ENCODE measurements at regions not wholly inside any gene's neighbourhood (a gene's known extent, or its start where the extent isn't known, plus 50 kb on each side); places are given as distances from the start of the nearest gene placed in this dataset.

GRCh38 chr2:12603781-12604295 lies 112.9 kb upstream of the TRIB2 start:
- Histone ChIP-seq H3K27ac (ENCODE audit: low read depth, low read length, poor library complexity, severe bottlenecking) (no peak overlapping the region), H3K9me2 (ENCODE audit: insufficient read depth, low read length) (no peaks in the 10 kb centered on the region), H3K4me2 (ENCODE audit: low read length) (no peak overlapping the region), H3K4me1 (ENCODE audit: insufficient read depth, low read length, poor library complexity, severe bottlenecking) (no peaks in the 10 kb centered on the region), H4K20me1 (ENCODE audit: insufficient read depth, low read length) (no peaks in the 10 kb centered on the region), H3K79me2 (ENCODE audit: insufficient read depth, low read depth, low read length) (no peaks in the 10 kb centered on the region), H3K4me3 (ENCODE audit: low read depth, low read length, poor library complexity, severe bottlenecking) (no peak overlapping the region), H3K36me3 (ENCODE audit: insufficient read depth, low read length) (no peaks in the 10 kb centered on the region), H3K9me3 (ENCODE audit: low read length) (no peaks in the 10 kb centered on the region), H2AFZ (ENCODE audit: low read length) (no peak overlapping the region)
- no TSS peak for BruUV-seq (replicated peaks)
- intact Hi-C loops (cut with micrococcal nuclease; ENCODE audit: unreplicated experiment): no loop called here
- ChIA-PET POLR2A (interaction anchor here (0.6 to 4.8 kb wide), 4 partner anchors 9 to 253 kb away, joined by 3 to 33 read pairs (median 4); no protein-coding TSS in a partner anchor), CTCF (ENCODE audit: unreplicated experiment) (no interaction called here)
- no peak for TF ChIP-seq EZH2phosphoT487 (IDR thresholded peaks at IDR 0.05; ENCODE audit: borderline replicate concordance, low read depth, low read length)
- TF ChIP-seq, protein P1, sequence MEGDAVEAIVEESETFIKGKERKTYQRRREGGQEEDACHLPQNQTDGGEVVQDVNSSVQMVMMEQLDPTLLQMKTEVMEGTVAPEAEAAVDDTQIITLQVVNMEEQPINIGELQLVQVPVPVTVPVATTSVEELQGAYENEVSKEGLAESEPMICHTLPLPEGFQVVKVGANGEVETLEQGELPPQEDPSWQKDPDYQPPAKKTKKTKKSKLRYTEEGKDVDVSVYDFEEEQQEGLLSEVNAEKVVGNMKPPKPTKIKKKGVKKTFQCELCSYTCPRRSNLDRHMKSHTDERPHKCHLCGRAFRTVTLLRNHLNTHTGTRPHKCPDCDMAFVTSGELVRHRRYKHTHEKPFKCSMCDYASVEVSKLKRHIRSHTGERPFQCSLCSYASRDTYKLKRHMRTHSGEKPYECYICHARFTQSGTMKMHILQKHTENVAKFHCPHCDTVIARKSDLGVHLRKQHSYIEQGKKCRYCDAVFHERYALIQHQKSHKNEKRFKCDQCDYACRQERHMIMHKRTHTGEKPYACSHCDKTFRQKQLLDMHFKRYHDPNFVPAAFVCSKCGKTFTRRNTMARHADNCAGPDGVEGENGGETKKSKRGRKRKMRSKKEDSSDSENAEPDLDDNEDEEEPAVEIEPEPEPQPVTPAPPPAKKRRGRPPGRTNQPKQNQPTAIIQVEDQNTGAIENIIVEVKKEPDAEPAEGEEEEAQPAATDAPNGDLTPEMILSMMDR (conservative IDR thresholded peaks at IDR 0.05; ENCODE audit: low read length): no peak
- DNase-seq (ENCODE audit: low spot score): no peak

DNA sequence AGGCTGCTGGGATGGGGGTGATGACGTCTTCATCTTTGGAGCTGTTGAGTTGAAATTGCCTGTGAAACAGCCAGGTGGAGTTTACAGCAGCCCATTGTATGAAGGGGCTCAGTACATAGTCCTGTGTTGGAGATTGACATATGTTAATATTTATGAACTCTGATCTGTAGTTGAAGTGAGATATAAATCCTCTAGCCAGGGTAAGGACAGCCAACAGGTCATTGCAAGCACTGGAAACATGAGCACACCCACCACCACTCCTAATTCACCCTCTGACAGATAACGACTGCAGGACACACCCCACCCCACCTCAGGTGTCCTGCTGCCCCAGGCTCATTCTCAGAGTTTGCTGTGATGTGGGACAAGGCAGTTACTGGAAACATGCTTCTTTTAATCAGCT lies 112.4 kb upstream of the TRIB2 start:
- Histone ChIP-seq H3K4me2 (ENCODE audit: low read length) (no peak overlapping the region), H3K9me2 (ENCODE audit: insufficient read depth, low read length) (no peaks in the 10 kb centered on the region), H3K4me1 (ENCODE audit: insufficient read depth, low read length, poor library complexity, severe bottlenecking) (no peaks in the 10 kb centered on the region), H3K79me2 (ENCODE audit: insufficient read depth, low read depth, low read length) (no peaks in the 10 kb centered on the region), H3K4me3 (ENCODE audit: low read depth, low read length, poor library complexity, severe bottlenecking) (no peak overlapping the region), H4K20me1 (ENCODE audit: insufficient read depth, low read length) (no peaks in the 10 kb centered on the region), H3K36me3 (ENCODE audit: insufficient read depth, low read length) (no peaks in the 10 kb centered on the region), H2AFZ (ENCODE audit: low read length) (no peak overlapping the region), H3K9me3 (ENCODE audit: low read length) (no peaks in the 10 kb centered on the region), H3K27ac (ENCODE audit: low read depth, low read length, poor library complexity, severe bottlenecking) (no peak overlapping the region)
- intact Hi-C loops (cut with micrococcal nuclease; ENCODE audit: unreplicated experiment): no loop called here
- ChIA-PET POLR2A (no interaction called here), CTCF (ENCODE audit: unreplicated experiment) (no interaction called here)
- BruUV-seq (replicated peaks): no TSS peak
- DNase-seq (ENCODE audit: low spot score): no peak
- TF ChIP-seq, protein P1 (conservative IDR thresholded peaks at IDR 0.05; ENCODE audit: low read length): no peak
- TF ChIP-seq EZH2phosphoT487 (IDR thresholded peaks at IDR 0.05; ENCODE audit: borderline replicate concordance, low read depth, low read length): no peak

- no peak overlapping the region for H2AFZ ChIP-seq (ENCODE audit: low read length)
Observed at GRCh38 chr2:12605366-12605765, 111.4 kb upstream of the TRIB2 start.

More at GRCh38 chr2:12605366-12605765, 111.4 kb upstream of the TRIB2 start:
- TF ChIP-seq EZH2phosphoT487 (IDR thresholded peaks at IDR 0.05; ENCODE audit: borderline replicate concordance, low read depth, low read length): no peak
- TF ChIP-seq, protein P1 (conservative IDR thresholded peaks at IDR 0.05; ENCODE audit: low read length): no peak
- no peak overlapping the region for H3K27ac ChIP-seq (ENCODE audit: low read depth, low read length, poor library complexity, severe bottlenecking)
- no peaks in the 10 kb centered on the region for H4K20me1 ChIP-seq (ENCODE audit: insufficient read depth, low read length)
- H3K36me3 ChIP-seq (ENCODE audit: insufficient read depth, low read length): no peaks in the 10 kb centered on the region
- intact Hi-C loops (cut with micrococcal nuclease; ENCODE audit: unreplicated experiment): no loop called here
- no peaks in the 10 kb centered on the region for H3K9me2 ChIP-seq (ENCODE audit: insufficient read depth, low read length)
- no peak for DNase-seq (ENCODE audit: low spot score)
- no peaks in the 10 kb centered on the region for H3K79me2 ChIP-seq (ENCODE audit: insufficient read depth, low read depth, low read length)
- no peak overlapping the region for H3K4me2 ChIP-seq (ENCODE audit: low read length)
- H3K9me3 ChIP-seq (ENCODE audit: low read length): no peaks in the 10 kb centered on the region
- ChIA-PET CTCF (ENCODE audit: unreplicated experiment) (no interaction called here), POLR2A (no interaction called here)
- no TSS peak for BruUV-seq (replicated peaks)
- H3K4me3 ChIP-seq (ENCODE audit: low read depth, low read length, poor library complexity, severe bottlenecking): no peak overlapping the region
- H3K4me1 ChIP-seq (ENCODE audit: insufficient read depth, low read length, poor library complexity, severe bottlenecking): no peaks in the 10 kb centered on the region
